Keratinocyte (primary cell): ENCODE measurements at regions not wholly inside any gene's neighbourhood (a gene's known extent, or its start where the extent isn't known, plus 50 kb on each side); places are given as distances from the start of the nearest gene placed in this dataset.

Experiments used
- DNase-seq: peaks from one replicate; pipeline ENCODE4 v3.0.0-alpha.2; 2011; ENCODE audit warnings: low read depth, missing footprints, low spot score
- FAIRE-seq: peaks from 2 replicates; lab custom pipeline; 2011; peaks lifted over from hg19 to GRCh38; lab: Jason Lieb, UNC
- H2AFZ ChIP-seq: 2 replicates; pipeline ENCODE4 v1.6.0; 2012; ENCODE audit warnings: low read length, control low read depth, inconsistent platforms; ENCODE audit not compliant: control insufficient read depth
- H3K27ac ChIP-seq: 2 replicates; pipeline ENCODE4 v1.5.1; 2011; ENCODE audit warnings: low read length; ENCODE audit not compliant: control insufficient read depth, insufficient read depth
- H3K27me3 ChIP-seq: 3 replicates; pipeline ENCODE4 v1.6.0; 2011; ENCODE audit warnings: low read length; ENCODE audit not compliant: control insufficient read depth, insufficient read depth; ENCODE audit errors: extremely low read depth
- H3K36me3 ChIP-seq, 2 experiments: 2 replicates in 1 of 2; 3 replicates in 1 of 2; pipeline ENCODE4 v1.5.1; 2011; ENCODE audit warnings: low read length in 2 of 2, mild to moderate bottlenecking in 1 of 2; ENCODE audit not compliant: control insufficient read depth in 2 of 2, insufficient read depth in 2 of 2; ENCODE audit errors: extremely low read depth in 1 of 2
- H3K4me1 ChIP-seq: 3 replicates; pipeline ENCODE4 v1.5.1; 2011; ENCODE audit warnings: low read length; ENCODE audit not compliant: control insufficient read depth, insufficient read depth; ENCODE audit errors: extremely low read depth
- H3K4me2 ChIP-seq: 3 replicates; pipeline ENCODE4 v1.6.0; 2011; ENCODE audit warnings: low read depth, low read length; ENCODE audit not compliant: control insufficient read depth, insufficient read depth; ENCODE audit errors: extremely low read depth
- H3K4me3 ChIP-seq, 3 experiments: fragments of 200-600 bp in 1 of 3; sonication (generic) in 1 of 3; 2 replicates in 2 of 3; 3 replicates in 1 of 3; pipeline ENCODE4 v1.5.1; 2011 to 2016; ENCODE audit warnings: low read length in 3 of 3, mild to moderate bottlenecking in 3 of 3, control low read depth in 2 of 3, inconsistent platforms in 1 of 3, low read depth in 1 of 3, mixed read lengths in 1 of 3, mixed run types in 1 of 3, moderate library complexity in 1 of 3; ENCODE audit not compliant: control insufficient read depth in 2 of 3, insufficient read depth in 2 of 3; ENCODE audit errors: extremely low read depth in 1 of 3
- H3K79me2 ChIP-seq: 2 replicates; pipeline ENCODE4 v1.6.0; 2012; ENCODE audit warnings: low read length; ENCODE audit not compliant: control insufficient read depth, insufficient read depth
- H3K9ac ChIP-seq: 3 replicates; pipeline ENCODE4 v1.6.0; 2011; ENCODE audit warnings: low read length; ENCODE audit not compliant: control insufficient read depth, insufficient read depth; ENCODE audit errors: extremely low read depth
- H3K9me1 ChIP-seq: 3 replicates; pipeline ENCODE4 v1.6.0; 2011; ENCODE audit warnings: low read length; ENCODE audit not compliant: control insufficient read depth, insufficient read depth; ENCODE audit errors: extremely low read depth
- H3K9me3 ChIP-seq: 2 replicates; pipeline ENCODE4 v1.5.1; 2012; ENCODE audit warnings: low read depth, low read length; ENCODE audit not compliant: control insufficient read depth
- H4K20me1 ChIP-seq: 3 replicates; pipeline ENCODE4 v1.6.0; 2011; ENCODE audit warnings: low read length; ENCODE audit not compliant: control insufficient read depth, insufficient read depth; ENCODE audit errors: extremely low read depth
- EZH2 ChIP-seq: IDR thresholded peaks from one replicate; pipeline ENCODE4 v1.6.1; 2012; ENCODE audit warnings: inconsistent platforms, mild to moderate bottlenecking, low read length, moderate library complexity
- dilution Hi-C: fragments of 300-500 bp; cut with MboI; formaldehyde crosslinking; loops from one replicate; pipeline ENCODE4 v1.7.0; 2020; ENCODE audit warnings: low sequenced_read_pairs; ENCODE audit not compliant: extremely low pct_ligation_motif_present
- TF ChIP-seq, protein P1 (sequence below), 3 experiments: IDR thresholded peaks in 1 of 3; conservative IDR thresholded peaks in 1 of 3; optimal IDR thresholded peaks in 1 of 3; 2 replicates in 2 of 3; 3 replicates in 1 of 3; pipeline versions ENCODE3 to v1.5.1; 2011; ENCODE audit warnings: low read length in 3 of 3, mild to moderate bottlenecking in 3 of 3, moderate library complexity in 2 of 3, control low read depth in 1 of 3, inconsistent platforms in 1 of 3; ENCODE audit not compliant: insufficient read depth in 2 of 3; ENCODE audit errors: extremely low read depth in 1 of 3

DNA sequence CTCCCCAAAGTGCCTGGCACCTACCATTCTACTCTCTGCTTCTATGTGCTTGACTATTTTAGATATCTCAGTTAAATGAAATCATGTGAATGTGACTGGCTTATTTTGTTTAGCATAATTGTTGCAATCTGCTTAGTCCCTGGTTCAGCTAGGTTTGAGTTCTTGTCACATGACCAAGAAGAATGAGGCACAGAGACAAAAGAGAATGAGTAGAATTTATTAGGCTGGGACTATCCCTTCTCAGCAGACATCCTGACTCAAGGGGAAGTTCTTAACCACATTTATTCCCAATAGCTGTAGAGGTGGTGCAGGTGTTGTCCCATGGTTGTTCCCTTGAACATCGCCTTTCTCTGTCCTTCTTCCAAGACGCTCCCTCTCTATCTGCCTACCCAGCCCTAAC, 1485.7 kb downstream of the KCNT2 start:
- FAIRE-seq, result no peak
- Histone ChIP-seq H3K27ac (no peak overlapping the region), H3K4me3 (no peak overlapping the region), H2AFZ (no peak overlapping the region), H3K36me3 (no peaks in the 10 kb centered on the region), H3K9me1 (no peaks in the 10 kb centered on the region), H3K79me2 (no peaks in the 10 kb centered on the region), H3K4me1 (no peaks in the 10 kb centered on the region), H3K9ac (no peak overlapping the region), H3K27me3 (no peaks in the 10 kb centered on the region), H4K20me1 (no peaks in the 10 kb centered on the region), H3K4me2 (no peak overlapping the region), H3K9me3 (no peaks in the 10 kb centered on the region)
- DNase-seq, result no peak
- TF ChIP-seq EZH2, result no peak
- TF ChIP-seq, protein P1, sequence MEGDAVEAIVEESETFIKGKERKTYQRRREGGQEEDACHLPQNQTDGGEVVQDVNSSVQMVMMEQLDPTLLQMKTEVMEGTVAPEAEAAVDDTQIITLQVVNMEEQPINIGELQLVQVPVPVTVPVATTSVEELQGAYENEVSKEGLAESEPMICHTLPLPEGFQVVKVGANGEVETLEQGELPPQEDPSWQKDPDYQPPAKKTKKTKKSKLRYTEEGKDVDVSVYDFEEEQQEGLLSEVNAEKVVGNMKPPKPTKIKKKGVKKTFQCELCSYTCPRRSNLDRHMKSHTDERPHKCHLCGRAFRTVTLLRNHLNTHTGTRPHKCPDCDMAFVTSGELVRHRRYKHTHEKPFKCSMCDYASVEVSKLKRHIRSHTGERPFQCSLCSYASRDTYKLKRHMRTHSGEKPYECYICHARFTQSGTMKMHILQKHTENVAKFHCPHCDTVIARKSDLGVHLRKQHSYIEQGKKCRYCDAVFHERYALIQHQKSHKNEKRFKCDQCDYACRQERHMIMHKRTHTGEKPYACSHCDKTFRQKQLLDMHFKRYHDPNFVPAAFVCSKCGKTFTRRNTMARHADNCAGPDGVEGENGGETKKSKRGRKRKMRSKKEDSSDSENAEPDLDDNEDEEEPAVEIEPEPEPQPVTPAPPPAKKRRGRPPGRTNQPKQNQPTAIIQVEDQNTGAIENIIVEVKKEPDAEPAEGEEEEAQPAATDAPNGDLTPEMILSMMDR (optimal IDR thresholded peaks at IDR 0.05 in 1 of 3, IDR thresholded peaks at IDR 0.05 in 1 of 3, conservative IDR thresholded peaks at IDR 0.05 in 1 of 3; ENCODE audit: extremely low read depth in 1 of 3, insufficient read depth in 2 of 3, low read length in 3 of 3), result no peak
- dilution Hi-C loops, result no loop called here

DNA sequence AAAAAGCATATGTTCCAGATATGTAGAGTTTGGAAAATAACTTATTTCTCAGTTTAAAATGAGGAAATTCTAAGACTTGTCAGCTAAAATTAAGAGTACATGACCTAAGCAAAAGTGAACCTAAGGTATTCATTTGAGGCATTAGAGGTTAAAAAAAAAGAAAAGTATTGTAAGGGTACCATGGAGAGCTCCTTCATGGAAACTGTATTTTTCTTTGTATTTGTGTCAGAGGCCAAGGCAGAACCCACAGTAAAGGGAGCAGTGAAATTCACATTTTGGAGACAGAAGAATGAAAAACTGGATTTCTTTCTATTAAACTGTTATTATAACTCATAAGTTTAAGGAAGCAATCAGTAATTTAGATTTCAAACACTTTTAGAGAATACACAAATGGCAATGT, 1494.8 kb downstream of the KCNT2 start:
- H3K27ac ChIP-seq, result no peak overlapping the region
- H3K27me3 ChIP-seq, result no peaks in the 10 kb centered on the region
- no peak overlapping the region for H3K4me3 ChIP-seq
- no peak overlapping the region for H3K4me2 ChIP-seq
- no peaks in the 10 kb centered on the region for H3K36me3 ChIP-seq
- no peak for DNase-seq
- no peaks in the 10 kb centered on the region for H3K79me2 ChIP-seq
- FAIRE-seq, result no peak
- H2AFZ ChIP-seq, result no peak overlapping the region
- no peak overlapping the region for H3K9ac ChIP-seq
- H3K9me1 ChIP-seq, result no peaks in the 10 kb centered on the region
- no peaks in the 10 kb centered on the region for H3K4me1 ChIP-seq
- no peaks in the 10 kb centered on the region for H4K20me1 ChIP-seq
- dilution Hi-C loops, result no loop called here
- TF ChIP-seq, protein P1 (optimal IDR thresholded peaks at IDR 0.05 in 1 of 3, IDR thresholded peaks at IDR 0.05 in 1 of 3, conservative IDR thresholded peaks at IDR 0.05 in 1 of 3; ENCODE audit: extremely low read depth in 1 of 3, insufficient read depth in 2 of 3, low read length in 3 of 3), result no peak
- H3K9me3 ChIP-seq, result no peaks in the 10 kb centered on the region
